EL (cell line): ENCODE measurements at regions not wholly inside any gene's neighbourhood (a gene's known extent, or its start where the extent isn't known, plus 50 kb on each side); places are given as distances from the start of the nearest gene placed in this dataset.
"Not testable (repeated sequence)": the region's sequence is repeated elsewhere in the genome, so short reads cannot be mapped to it uniquely, and the experiment has no call there.

Experiments
- DNase-seq: peaks from one replicate; pipeline ENCODE4 v3.0.0-alpha.2; 2016

GRCh38 chr4:159673221-159673620 is 570.3 kb downstream of the RAPGEF2 start:
- no peak for DNase-seq

DNA sequence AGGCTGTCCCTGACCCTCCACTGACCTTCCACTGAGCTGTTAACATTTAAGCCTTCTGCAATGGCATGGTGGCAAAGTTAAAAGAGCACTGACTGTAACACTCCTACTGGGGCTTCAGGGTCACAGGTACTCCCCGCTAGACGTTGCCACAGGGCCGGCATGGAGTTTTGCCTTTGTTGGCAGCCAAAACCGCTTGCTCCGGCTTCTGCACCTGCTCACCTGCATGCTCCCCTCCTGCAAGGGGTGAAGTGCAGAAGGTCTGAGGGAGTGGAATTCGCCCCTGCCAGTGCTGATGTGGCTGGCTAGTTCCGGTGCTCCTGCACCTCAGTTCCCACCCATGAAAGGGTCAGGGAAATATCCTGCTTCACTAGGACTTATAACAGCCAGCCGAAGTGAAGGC is 571.4 kb downstream of the RAPGEF2 start:
- DNase-seq = no peak

DNA sequence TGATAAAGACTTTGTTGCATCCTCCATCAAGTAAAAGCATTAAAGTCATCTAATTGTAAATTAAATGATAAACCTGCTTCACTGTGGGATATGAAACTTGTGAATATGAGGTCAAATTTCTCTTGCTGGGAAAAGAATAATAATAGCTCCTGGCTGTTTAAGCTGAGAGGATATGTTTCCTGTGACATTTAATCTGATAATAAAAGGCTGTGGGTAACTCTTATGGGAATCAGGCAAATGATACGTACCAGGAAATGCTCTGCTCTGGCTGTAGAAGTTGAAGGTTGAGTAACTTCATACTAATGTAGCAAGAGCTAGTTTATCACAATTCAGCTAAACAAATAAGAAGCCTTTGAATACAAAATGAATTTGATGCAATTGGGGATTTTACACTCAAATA is 574.6 kb downstream of the RAPGEF2 start:
- DNase-seq = no peak

GRCh38 chr4:159682996-159683395 is 580.1 kb downstream of the RAPGEF2 start:
- DNase-seq = no peak

GRCh38 chr4:159684061-159684460 is 581.2 kb downstream of the RAPGEF2 start:
- DNase-seq = no peak

GRCh38 chr4:159685340-159686092 is 582.6 kb downstream of the RAPGEF2 start:
- no peak for DNase-seq

GRCh38 chr4:159689526-159689925 is 586.6 kb downstream of the RAPGEF2 start:
- no peak for DNase-seq

- DNase-seq = no peak
Observed at GRCh38 chr4:159697322-159698283, 594.7 kb downstream of the RAPGEF2 start.

GRCh38 chr4:159698336-159698735 is 595.5 kb downstream of the RAPGEF2 start:
- DNase-seq = no peak

DNA sequence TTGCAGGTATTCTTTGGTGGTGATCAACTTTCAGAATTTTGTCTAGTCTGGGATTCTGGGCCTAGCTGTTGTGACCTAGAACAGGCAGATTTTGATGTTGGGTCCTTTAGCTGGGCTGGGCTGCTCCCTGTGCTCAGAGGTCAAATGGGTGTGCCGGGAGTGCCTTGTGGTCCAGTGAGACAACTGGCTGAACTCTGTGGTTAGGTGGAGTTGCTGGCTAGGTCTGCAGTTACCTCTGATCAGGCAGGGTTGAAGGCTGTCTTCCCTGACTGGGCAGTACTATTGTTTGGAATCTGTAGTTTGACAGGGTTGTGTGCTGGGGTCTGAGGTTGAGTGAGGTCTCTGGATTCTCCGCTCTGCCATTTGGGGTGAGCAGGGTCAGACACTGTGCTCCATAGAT is 599.3 kb downstream of the RAPGEF2 start:
- no peak for DNase-seq

- no peak for DNase-seq
Observed at GRCh38 chr4:159705334-159705733, 602.5 kb downstream of the RAPGEF2 start.

GRCh38 chr4:159706704-159707103 is 603.8 kb downstream of the RAPGEF2 start:
- DNase-seq = no peak

GRCh38 chr4:159715180-159715579 is 612.3 kb downstream of the RAPGEF2 start:
- not testable (repeated sequence) for DNase-seq

- no peak for DNase-seq
Observed at GRCh38 chr4:159719531-159719930, 616.7 kb downstream of the RAPGEF2 start.

DNA sequence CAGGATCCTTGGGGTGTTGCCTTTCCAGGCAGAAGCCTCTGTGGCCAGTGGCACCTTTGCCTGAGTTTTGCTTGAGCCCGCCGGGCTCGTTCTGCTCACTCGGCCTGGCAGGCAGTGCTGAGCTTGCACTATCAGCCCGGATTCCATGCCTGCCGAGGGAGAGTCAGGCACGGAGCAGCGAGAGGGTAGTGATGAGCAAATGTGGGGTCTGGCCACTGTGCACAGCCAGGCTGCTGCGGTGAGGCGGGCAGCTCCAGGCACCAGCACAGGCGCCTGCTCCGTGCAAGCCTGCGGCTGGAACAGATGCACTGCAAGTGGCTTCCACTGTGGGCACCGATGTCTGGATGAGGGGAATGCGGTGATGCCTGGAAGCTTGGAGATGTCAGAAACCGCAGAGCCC is 619.2 kb downstream of the RAPGEF2 start:
- DNase-seq = no peak

- DNase-seq = no peak
Observed at GRCh38 chr4:159722918-159723317, 620.0 kb downstream of the RAPGEF2 start.

DNA sequence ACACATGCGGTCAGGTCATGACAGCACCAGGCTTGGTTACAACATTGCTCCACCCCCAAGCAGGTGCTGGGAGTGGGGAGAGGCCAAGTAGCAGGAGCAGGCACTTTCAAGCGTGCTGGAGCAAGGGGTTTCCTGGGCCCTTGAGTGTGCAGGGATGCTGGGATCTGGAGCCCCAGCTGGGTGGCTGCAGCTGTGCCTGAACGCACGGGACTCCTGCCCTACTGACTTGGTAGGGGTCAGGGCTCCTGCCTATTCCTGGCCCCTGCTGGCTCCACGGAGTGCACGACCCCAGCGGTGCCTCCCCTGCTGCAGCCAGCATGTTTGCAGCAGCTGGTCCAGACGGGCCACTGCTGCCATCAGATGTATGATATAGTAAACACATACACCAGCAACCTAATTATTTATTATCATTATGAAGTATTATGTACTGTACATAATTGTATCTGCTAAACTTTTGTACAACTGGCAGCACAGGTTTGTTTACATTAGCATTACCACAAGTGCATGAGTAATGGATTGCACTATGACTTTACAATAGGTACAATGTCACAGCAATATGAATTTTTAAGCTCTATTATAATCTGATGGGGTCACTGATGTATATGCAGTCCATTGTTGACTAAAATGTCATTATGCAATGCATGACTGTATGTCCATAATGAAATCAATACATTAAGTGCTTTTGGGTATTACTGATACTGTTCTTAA is 620.6 kb downstream of the RAPGEF2 start:
- DNase-seq = no peak

GRCh38 chr4:159725571-159725970 is 622.7 kb downstream of the RAPGEF2 start:
- no peak for DNase-seq

GRCh38 chr4:159735281-159736207 is 632.7 kb downstream of the RAPGEF2 start:
- DNase-seq = no peak

DNA sequence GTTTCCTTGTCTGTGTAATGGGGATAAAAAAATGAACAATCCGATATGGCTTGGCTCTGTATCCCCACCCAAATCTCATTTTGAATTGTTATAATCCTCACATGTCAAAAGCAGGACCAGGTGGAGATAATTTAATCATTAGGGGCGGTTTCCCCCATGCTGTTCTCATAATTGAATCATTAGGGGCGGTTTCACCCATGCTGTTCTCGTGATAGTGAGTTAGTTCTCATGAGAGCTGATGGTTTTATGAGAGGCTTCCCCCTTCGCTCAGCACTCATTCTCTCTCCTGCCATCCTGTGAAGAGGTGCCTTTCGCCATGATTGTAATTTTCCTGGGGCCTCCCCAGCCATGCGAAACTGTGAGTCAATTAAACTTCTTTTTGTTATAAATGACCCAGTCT is 633.5 kb downstream of the RAPGEF2 start:
- no peak for DNase-seq

DNA sequence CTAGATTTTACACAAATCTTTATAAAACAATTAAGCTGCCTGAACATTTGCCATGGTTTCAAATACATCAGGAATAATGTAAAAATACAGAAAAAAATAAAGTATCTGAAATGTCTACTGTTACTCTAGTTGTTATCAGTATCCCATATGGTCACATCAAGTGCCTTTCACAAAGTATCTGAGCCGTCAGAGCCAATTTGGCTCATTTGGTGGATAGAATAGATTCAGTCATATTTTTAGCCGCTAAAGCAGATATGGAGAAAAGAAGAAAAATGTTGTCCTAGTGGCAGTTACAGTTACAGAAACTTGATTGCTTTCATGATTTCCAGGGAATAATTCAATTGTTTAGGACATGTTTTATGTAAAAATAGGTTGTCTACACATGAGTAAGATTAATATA is 641.1 kb downstream of the RAPGEF2 start:
- DNase-seq = no peak

DNA sequence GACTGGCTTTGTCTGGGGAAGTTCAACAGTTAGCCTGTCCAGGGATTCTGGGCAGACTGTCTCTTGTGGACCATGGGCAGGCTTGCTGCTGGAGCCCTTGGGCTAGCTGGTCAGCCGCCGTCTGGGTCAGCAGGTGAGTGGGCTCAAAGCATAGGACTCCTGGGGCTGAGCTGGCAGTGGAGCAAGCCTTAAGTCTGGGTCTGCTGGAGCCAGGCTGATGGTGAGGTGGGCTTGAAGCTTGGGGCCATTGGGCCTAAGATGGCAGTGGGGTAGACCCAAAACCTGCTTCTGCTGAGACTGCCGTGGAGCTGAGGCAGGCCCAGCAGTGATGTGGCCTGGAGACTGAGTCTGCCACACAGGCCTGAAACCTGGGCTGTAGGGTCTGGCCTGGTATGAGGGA is 645.1 kb downstream of the RAPGEF2 start:
- DNase-seq = no peak
